DMS114 treated with DMSO at 0.1 percent for 48 hours (cell line): ENCODE measurements at regions not wholly inside any gene's neighbourhood (a gene's known extent, or its start where the extent isn't known, plus 50 kb on each side); places are given as distances from the start of the nearest gene placed in this dataset.

ENCODE experiments used
- DNase-seq: peaks from one replicate; lab custom pipeline; 2025; ENCODE audit not compliant: unreplicated experiment; lab: John Stamatoyannopoulos, UW

- DNase-seq, result no peak
Measured at GRCh38 chr11:92644595-92645445, 324.6 kb upstream of the MTNR1B start.

- DNase-seq, result no peak
Measured at GRCh38 chr11:92651159-92651558, 318.3 kb upstream of the MTNR1B start.

DNA sequence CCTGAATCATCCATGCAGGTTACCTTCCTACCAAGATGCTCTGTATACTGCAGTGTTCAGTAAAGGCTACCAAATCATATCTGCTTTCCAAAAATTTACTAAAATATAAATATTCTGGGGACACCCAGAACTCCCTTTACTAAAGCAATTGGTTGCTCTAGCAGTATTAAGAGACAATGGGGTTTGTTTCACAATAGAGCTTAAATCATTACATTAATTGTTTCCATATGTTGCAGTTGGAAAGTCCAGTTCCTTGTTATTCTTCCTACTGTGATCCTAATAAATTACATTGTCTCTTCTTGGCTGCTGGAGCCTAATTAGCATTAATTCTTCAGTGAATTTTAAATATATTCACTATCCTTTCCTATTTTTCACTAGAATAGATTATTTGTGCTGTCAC, 316.0 kb upstream of the MTNR1B start:
- no peak for DNase-seq

DNA sequence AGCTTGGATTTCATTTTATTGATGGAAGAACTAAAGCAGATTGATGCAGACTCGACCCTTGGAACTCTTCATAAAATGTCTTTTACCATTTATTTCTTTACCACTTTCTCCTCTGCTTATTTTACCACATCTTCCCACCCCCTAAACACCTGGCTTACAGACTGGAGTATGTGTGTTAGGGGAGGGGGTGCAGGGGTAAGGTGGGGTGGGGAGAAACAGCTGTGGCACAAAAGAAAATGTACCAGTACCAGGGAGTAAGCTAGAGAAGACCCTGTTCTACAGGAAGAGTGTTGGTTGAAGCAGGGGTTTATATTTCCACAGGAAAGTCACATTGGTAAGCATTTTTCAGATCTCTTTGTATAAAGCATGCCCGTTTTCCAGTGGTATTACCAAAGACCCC, 312.7 kb upstream of the MTNR1B start:
- no peak for DNase-seq

GRCh38 chr11:92657226-92657625, 312.2 kb upstream of the MTNR1B start:
- no peak for DNase-seq

GRCh38 chr11:92658733-92659132, 310.7 kb upstream of the MTNR1B start:
- no peak for DNase-seq

DNA sequence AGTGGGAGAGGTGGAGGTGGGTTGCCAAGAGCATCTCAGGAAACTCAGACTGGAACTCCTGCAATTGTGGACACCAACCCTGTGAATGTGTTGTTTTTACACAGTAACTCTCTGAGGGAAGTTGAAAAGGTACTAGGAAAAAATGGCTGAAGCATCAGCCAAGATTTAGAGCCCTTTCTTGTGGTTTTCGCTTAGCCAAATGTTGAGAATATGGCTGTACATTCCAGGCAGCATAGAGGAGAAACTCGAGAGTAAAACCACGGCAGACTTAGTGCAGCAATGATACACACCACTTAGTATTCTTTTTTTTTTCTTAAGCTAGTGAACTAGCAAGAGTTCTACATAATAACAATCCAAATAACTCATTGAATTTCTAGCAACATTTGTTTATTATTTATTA, 309.7 kb upstream of the MTNR1B start:
- DNase-seq, result no peak

DNA sequence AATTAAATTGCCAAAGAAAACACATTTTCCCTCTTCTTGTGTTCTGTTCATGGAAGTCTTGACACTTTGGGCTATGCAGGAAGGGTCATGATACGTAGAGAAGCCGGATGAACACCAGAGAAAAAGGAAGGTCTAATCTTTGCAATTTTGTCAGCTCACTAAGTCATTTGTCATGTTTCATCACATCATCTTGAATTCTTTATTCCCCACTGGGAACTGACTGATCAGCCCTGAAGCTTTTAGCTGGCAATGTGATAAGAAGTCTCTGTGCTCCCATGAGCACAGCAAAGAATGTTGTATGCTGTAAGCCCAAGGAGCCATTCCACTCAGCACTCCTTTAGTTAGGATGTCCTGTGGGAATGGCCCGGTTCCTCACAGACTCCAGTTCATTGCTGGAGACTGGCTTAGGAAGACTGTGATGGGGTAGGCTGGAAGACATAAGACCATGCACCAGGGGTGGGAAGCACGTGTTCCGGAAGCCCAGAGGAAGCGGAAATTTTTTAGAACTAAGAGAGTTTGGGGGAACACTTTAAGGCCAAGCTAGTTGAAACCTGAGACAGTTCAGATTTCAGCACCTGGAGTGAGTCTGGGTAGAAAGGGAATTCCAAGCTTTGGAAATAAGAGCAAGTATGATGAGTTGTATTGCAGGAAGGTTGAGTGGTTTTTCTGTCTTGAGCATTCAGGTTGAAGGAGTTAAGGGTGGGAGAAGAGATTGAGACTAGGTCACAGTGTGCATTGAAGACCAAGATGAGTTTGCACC, 306.7 kb upstream of the MTNR1B start:
- DNase-seq, result no peak

DNA sequence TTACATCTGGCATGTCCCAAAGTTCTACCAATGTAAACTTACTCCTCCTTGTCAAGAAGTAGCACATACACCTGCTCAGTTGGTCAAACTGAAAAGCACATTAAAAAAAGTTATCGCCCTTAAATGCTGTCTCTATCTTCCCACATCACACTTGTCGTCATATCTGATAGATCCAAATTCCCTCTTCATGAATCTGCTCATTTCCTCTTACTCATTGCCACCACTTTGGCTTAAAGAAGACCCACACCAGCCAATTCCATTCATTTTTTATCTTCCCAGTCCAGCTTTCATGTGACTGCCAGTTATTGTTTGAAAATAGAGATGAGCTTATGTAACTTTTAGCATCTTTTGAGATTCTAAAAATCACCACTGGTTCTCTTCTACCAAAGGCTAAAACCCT, 305.9 kb upstream of the MTNR1B start:
- no peak for DNase-seq

GRCh38 chr11:92667486-92668152, 301.8 kb upstream of the MTNR1B start:
- no peak for DNase-seq

- no peak for DNase-seq
Measured at GRCh38 chr11:92670308-92670890, 299.1 kb upstream of the MTNR1B start.

DNA sequence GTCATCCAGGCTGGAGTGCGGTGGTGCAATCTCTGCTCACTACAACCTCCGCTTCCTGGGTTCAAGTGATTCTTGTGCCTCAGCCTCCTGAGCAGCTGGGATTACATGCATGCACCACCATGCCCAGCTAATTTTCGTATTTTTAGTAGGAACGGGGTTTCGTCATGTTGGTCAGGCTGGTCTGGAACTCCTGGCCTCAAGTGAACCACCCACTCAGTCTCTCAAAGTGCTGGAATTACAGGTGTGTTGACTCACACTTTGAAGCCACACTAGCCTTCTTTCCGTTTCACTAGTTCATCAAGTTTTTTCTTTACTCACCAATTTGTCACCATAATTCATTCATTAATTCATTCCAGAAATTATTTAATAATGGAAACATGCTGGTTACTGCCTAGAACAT, 298.4 kb upstream of the MTNR1B start:
- no peak for DNase-seq

DNA sequence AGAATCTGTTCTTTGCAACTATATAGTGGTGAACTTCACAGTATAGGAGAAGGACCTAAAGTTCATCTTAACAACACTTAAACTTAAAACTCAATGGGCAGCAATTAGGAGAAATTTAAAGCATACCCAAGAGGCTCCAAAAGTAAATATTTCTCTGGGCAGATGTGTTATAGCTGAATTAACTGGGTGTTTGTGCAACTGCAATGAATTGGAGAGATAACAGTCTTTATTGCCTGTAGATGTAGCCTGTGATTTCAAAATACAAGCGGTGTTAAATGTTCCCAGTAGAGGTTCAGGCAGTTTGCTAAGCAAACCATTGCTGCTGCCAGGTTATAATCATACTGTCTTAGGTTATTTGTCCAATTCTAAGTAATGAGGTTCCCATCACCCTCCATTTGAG, 294.1 kb upstream of the MTNR1B start:
- no peak for DNase-seq

GRCh38 chr11:92675810-92676209, 293.6 kb upstream of the MTNR1B start:
- no peak for DNase-seq

DNA sequence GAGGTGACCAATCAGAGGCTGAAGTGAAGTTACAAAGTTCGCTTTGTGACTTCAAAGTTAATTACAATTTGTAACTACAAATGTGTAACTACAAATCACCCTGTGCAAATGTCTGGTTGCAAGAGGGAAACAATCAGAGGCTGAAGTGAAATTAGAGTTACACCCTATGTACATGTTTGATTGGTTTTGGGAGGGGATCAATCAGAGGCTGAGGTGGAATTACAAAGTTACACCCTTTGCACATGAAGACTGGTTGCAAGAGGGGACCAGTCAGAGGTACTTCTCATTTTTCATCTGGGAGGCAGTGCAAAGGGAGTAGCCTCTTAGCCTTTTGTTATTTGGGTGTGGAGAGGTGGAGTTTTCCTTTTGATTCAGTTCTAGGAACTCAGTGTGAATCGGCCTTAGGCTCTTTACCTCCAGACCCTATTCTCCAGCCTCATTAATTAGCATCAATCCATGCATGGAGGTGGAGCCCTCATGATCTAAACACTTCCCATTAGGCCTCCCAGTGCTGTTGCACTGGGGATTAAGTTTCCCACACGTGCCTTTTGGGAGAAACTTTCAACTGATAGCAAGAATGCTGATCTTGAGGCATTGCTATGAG, 291.3 kb upstream of the MTNR1B start:
- DNase-seq, result no peak

DNA sequence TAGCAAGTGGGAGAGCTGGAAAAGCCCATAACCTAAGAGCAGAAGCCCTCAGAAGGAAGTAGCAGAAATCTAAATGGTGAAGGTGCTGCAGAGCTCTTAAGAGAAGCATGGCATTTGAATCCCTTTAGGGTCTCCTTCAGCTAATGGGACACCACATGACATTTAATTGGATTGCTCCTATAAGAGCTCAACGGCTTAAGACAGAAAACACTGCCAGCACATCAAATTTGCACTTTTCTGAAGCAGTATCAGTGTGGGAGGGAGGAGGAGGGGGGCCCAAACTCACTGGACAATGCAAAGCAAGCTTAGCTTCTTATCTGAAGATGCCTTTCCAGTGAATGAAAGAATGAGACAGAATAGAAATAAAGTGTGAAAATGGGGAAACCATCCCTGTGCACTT, 287.9 kb upstream of the MTNR1B start:
- no peak for DNase-seq

DNA sequence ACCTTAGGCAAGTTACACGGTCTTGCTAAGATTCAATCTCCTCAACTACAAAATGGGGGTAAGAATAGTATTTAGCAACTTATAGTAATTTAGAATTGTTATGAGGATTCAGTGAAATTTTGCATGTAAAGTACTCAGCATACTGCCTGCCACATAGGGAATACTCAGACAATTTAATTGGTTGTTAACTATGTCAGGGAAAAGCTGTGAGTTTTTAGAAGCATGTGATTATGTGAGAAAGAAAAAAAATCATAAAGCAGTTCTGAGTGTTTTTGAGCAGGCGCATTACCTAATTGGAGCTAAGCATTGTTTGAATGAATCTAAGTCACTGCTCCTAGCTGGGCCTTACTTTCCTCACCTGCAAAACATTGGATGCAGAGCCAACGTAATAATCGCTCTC, 287.3 kb upstream of the MTNR1B start:
- no peak for DNase-seq

DNA sequence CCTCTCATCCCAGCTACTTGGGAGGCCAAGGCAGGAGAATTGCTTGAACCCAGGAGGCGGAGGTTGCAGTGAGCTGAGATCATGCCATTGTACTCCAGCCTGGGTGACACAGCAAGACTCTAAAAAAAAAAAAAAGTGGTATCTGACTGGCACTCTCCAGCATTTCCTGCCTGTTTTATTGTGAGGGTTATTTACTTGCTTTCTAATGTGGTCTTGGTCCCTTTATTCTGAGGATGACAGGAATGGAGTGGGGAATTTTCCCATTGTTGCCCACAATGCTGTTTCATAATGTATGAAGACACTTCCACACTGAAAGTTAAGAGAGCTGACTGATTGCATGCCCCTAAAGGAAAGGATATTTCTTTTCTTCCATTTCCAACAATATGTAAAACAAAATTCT, 286.5 kb upstream of the MTNR1B start:
- DNase-seq, result no peak

GRCh38 chr11:92685049-92685448, 284.4 kb upstream of the MTNR1B start:
- no peak for DNase-seq

- DNase-seq, result no peak
Measured at GRCh38 chr11:92687724-92688123, 281.7 kb upstream of the MTNR1B start.

DNA sequence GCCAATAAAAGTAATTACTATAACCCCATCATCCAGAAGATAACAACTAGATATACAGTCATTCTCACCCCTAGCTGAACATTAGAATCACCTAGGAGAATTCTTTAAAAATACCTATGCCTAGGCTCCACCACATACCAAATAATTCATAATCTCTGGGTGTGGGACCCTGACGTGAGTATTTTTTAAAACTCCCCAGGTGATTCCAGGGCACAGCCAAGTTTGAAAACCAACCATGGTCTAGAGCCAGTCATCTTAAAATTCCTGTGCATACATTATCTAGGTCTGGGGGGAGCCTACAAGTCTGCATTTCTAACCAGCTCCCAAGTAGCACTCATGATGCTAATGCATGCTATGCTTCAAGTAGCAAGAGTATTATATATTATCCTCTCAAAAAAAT, 281.0 kb upstream of the MTNR1B start:
- no peak for DNase-seq
